Activated naive CD8-positive, alpha-beta T cell treated with anti-CD3 and anti-CD28 coated beads for 36 hours (primary cell): ENCODE measurements at regions not wholly inside any gene's neighbourhood (a gene's known extent, or its start where the extent isn't known, plus 50 kb on each side); places are given as distances from the start of the nearest gene placed in this dataset.

Source experiments
- DNase-seq: peaks from one replicate; pipeline ENCODE4 v3.0.0; 2021
- H3K27ac Mint-ChIP-seq: one replicate; pipeline ENCODE4 v1.8.0; 2022; ENCODE audit warnings: mild to moderate bottlenecking, moderate library complexity, mixed read lengths
- H3K27me3 Mint-ChIP-seq: one replicate; pipeline ENCODE4 v1.8.0; 2022; ENCODE audit warnings: mild to moderate bottlenecking, mixed read lengths
- H3K36me3 Mint-ChIP-seq: one replicate; pipeline ENCODE4 v1.8.0; 2021; ENCODE audit warnings: mild to moderate bottlenecking, mixed read lengths
- H3K4me1 Mint-ChIP-seq: one replicate; pipeline ENCODE4 v1.8.0; 2021; ENCODE audit warnings: mixed read lengths
- H3K4me3 Mint-ChIP-seq: one replicate; pipeline ENCODE4 v1.8.0; 2022; ENCODE audit warnings: mild to moderate bottlenecking, moderate library complexity, mixed read lengths
- H3K9me3 Mint-ChIP-seq: one replicate; pipeline ENCODE4 v1.8.0; 2022; ENCODE audit warnings: mixed read lengths

DNA sequence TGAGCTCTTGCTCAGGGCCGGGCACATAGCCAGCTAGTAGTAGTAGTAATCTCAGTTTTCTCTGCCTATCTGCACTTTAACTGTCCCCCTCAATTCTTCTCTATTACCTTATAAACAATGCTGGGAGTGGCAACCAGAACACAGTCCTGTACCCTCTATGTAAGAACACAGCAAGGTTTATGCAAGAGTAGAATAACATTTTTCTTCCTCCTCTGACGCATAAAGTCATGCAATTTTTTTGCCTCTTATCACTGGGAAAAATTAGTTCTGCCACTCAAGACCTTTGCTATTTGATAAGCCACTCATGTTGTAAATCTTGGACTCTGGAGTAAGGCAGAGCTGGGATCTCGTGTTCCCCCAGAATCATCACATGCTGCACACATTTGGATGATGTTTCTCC, 200.7 kb upstream of the SOX11 start:
- Mint-ChIP-seq H3K9me3 (peaks cover 1% of the 10 kb centered on the region), H3K4me1 (no peaks in the 10 kb centered on the region), H3K27me3 (peaks cover 3% of the 10 kb centered on the region), H3K36me3 (no peaks in the 10 kb centered on the region), H3K27ac (no peak overlapping the region), H3K4me3 (no peak overlapping the region)
- no peak for DNase-seq

DNA sequence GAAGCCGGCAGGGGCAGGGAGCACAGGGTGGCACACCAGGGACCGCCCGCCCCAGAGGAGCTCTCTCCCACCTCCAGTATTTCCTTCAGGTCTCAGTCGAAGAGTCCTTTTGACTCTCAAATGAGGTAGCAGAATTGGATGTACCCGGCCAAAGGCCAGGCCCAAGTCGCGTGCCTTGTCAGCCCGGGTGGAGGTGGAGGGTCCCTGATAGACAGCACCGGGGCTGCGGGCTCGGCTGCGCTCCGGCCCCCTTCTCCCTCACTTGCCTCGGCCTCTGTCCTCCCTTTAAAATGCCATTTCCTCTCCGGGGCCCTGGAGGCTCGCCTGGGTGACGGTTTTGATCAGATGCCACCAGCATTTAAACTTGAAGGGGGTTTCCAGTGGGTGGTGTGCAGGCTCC, 198.9 kb upstream of the SOX11 start:
- Mint-ChIP-seq H3K27ac (no peak overlapping the region), H3K36me3 (no peaks in the 10 kb centered on the region), H3K4me3 (no peak overlapping the region), H3K9me3 (no peaks in the 10 kb centered on the region), H3K4me1 (no peaks in the 10 kb centered on the region), H3K27me3 (no peaks in the 10 kb centered on the region)
- no peak for DNase-seq

- no peaks in the 10 kb centered on the region for H3K27me3 Mint-ChIP-seq
- H3K27ac Mint-ChIP-seq = no peak overlapping the region
- H3K36me3 Mint-ChIP-seq = no peaks in the 10 kb centered on the region
- H3K4me1 Mint-ChIP-seq = no peaks in the 10 kb centered on the region
- H3K9me3 Mint-ChIP-seq = no peaks in the 10 kb centered on the region
- H3K4me3 Mint-ChIP-seq = no peak overlapping the region
- no peak for DNase-seq
Measured at GRCh38 chr2:5494212-5494611, 198.0 kb upstream of the SOX11 start.

GRCh38 chr2:5495586-5495985, 196.6 kb upstream of the SOX11 start:
- Mint-ChIP-seq H3K4me3 (no peak overlapping the region), H3K9me3 (no peaks in the 10 kb centered on the region), H3K27ac (no peak overlapping the region), H3K4me1 (no peaks in the 10 kb centered on the region), H3K36me3 (no peaks in the 10 kb centered on the region), H3K27me3 (no peaks in the 10 kb centered on the region)
- DNase-seq = no peak

GRCh38 chr2:5497874-5498273, 194.3 kb upstream of the SOX11 start:
- Mint-ChIP-seq H3K27ac (no peak overlapping the region), H3K4me1 (no peaks in the 10 kb centered on the region), H3K27me3 (no peaks in the 10 kb centered on the region), H3K36me3 (no peaks in the 10 kb centered on the region), H3K9me3 (no peaks in the 10 kb centered on the region), H3K4me3 (no peak overlapping the region)
- DNase-seq = no peak

DNA sequence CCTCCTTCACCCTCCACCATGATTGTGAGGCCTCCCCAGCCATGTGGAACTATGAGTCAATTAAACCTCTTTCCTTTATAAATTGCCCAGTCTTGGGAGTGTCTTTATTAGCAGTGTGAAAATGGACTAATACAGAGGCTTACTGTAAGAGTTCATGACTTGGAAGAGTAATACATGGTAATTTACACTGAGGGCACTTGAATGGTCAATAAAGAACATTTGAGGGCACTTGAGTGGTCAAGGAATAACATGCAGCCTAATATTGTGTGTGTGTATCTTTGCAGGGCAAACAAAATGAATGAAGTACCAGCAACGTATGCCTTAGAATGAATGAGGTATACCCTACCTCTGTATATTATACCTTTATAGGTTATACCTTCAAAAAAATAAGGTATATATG, 190.4 kb upstream of the SOX11 start:
- Mint-ChIP-seq H3K4me3 (no peak overlapping the region), H3K36me3 (no peaks in the 10 kb centered on the region), H3K9me3 (no peaks in the 10 kb centered on the region), H3K27ac (no peak overlapping the region), H3K27me3 (no peaks in the 10 kb centered on the region), H3K4me1 (no peaks in the 10 kb centered on the region)
- no peak for DNase-seq

DNA sequence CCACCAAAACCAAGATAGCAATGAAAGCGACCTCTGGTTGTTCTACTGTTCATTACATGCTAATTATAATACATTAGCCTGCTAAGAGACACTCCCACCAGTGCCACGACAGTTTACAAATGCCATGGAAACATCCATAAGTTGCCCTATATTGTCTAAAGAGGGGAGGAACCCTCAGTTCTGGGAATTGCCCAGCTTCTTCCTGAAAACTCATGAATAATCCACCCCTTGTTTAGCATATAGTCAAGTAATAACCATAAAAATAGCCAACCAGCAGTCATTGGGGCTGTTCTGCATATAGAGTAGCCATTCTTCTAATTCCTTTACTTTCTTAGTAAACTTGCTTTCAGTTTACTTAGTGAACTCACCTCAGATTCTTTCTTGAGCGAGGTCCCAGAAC, 189.8 kb upstream of the SOX11 start:
- no peaks in the 10 kb centered on the region for H3K9me3 Mint-ChIP-seq
- H3K27ac Mint-ChIP-seq = no peak overlapping the region
- H3K4me3 Mint-ChIP-seq = no peak overlapping the region
- H3K36me3 Mint-ChIP-seq = no peaks in the 10 kb centered on the region
- H3K4me1 Mint-ChIP-seq = no peaks in the 10 kb centered on the region
- DNase-seq = no peak
- no peaks in the 10 kb centered on the region for H3K27me3 Mint-ChIP-seq

DNA sequence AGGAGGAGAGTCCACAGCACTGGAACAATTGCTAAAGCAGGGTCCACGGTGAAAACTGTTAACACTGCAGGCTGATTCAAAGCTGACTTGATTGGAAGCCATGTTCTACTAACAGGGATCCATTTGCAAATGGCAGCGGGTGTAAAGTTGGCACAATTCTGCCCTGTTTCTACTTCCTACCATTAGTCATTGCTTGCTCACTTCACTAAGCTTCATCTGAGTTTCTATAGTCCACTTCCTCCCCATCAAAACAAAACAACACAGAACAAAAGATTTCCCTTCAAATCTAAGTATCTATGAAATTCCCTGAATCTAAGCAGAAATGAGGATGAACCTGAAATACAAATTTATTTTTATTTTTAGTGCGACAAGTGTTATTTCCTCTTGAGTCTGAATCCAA, 187.4 kb upstream of the SOX11 start:
- H3K4me3 Mint-ChIP-seq = no peak overlapping the region
- no peak for DNase-seq
- H3K27me3 Mint-ChIP-seq = no peaks in the 10 kb centered on the region
- H3K4me1 Mint-ChIP-seq = no peaks in the 10 kb centered on the region
- H3K27ac Mint-ChIP-seq = no peak overlapping the region
- no peaks in the 10 kb centered on the region for H3K9me3 Mint-ChIP-seq
- H3K36me3 Mint-ChIP-seq = no peaks in the 10 kb centered on the region

- Mint-ChIP-seq H3K36me3 (no peaks in the 10 kb centered on the region), H3K4me3 (no peak overlapping the region), H3K4me1 (no peaks in the 10 kb centered on the region), H3K9me3 (no peaks in the 10 kb centered on the region), H3K27ac (no peak overlapping the region), H3K27me3 (no peaks in the 10 kb centered on the region)
- no peak for DNase-seq
Measured at GRCh38 chr2:5507367-5507766, 184.8 kb upstream of the SOX11 start.

DNA sequence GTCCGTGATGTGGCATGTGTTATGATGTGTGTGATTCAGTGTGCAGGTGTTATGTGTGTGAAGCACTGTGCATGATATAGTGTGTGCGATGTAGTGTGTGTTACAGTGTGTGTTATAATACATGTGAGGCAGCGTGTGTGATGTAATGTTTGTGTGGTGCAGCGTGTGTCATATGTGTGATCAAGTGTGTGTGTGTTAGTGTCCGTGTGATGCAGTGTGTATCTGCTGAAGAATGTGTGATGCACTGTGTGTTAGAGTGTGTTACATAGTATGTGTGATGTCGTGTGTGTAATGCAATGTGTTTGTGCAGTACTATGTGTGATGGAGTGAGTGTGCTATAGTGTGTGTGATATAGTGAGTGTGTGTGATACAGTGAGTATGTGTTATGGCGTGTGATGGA, 182.8 kb upstream of the SOX11 start:
- H3K9me3 Mint-ChIP-seq = no peaks in the 10 kb centered on the region
- no peaks in the 10 kb centered on the region for H3K27me3 Mint-ChIP-seq
- no peak overlapping the region for H3K4me3 Mint-ChIP-seq
- no peak overlapping the region for H3K27ac Mint-ChIP-seq
- no peak for DNase-seq
- H3K36me3 Mint-ChIP-seq = no peaks in the 10 kb centered on the region
- H3K4me1 Mint-ChIP-seq = no peaks in the 10 kb centered on the region

DNA sequence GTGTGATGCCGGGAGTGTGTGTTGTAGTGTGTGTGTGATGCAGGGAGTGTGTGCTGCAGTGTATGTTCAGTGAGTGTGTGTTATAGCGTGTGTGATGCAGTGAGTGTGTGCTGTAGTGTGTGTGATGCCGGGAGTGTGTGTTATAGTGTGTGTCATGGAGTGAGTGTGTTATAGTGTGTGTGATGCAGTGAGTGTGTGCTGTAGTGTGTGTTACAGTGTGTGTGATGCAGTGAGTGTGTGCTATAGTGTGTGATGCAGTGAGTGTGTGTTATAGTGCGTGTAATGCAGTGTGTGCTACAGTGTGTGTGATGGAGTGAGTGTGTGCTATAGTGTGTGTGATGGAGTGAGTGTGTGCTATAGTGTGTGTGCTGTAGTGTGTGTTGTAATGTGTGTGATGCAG, 182.1 kb upstream of the SOX11 start:
- Mint-ChIP-seq H3K27ac (no peak overlapping the region), H3K9me3 (no peaks in the 10 kb centered on the region), H3K4me3 (no peak overlapping the region), H3K27me3 (no peaks in the 10 kb centered on the region), H3K4me1 (no peaks in the 10 kb centered on the region), H3K36me3 (no peaks in the 10 kb centered on the region)
- no peak for DNase-seq

- no peaks in the 10 kb centered on the region for H3K4me1 Mint-ChIP-seq
Measured at GRCh38 chr2:5515693-5516092, 176.5 kb upstream of the SOX11 start.

GRCh38 chr2:5519286-5519685, 172.9 kb upstream of the SOX11 start:
- Mint-ChIP-seq H3K27me3 (peaks cover 3% of the 10 kb centered on the region), H3K9me3 (no peaks in the 10 kb centered on the region), H3K4me1 (no peaks in the 10 kb centered on the region), H3K36me3 (no peaks in the 10 kb centered on the region), H3K4me3 (no peak overlapping the region), H3K27ac (no peak overlapping the region)
- no peak for DNase-seq

More at GRCh38 chr2:5515693-5516092, 176.5 kb upstream of the SOX11 start:
- H3K4me3 Mint-ChIP-seq = no peak overlapping the region
- H3K9me3 Mint-ChIP-seq = no peaks in the 10 kb centered on the region
- no peaks in the 10 kb centered on the region for H3K27me3 Mint-ChIP-seq
- DNase-seq = no peak
- no peaks in the 10 kb centered on the region for H3K36me3 Mint-ChIP-seq
- no peak overlapping the region for H3K27ac Mint-ChIP-seq

- Mint-ChIP-seq H3K27me3 (peaks cover 3% of the 10 kb centered on the region), H3K9me3 (no peaks in the 10 kb centered on the region), H3K4me1 (no peaks in the 10 kb centered on the region), H3K27ac (no peak overlapping the region), H3K4me3 (no peak overlapping the region), H3K36me3 (no peaks in the 10 kb centered on the region)
- no peak for DNase-seq
Measured at GRCh38 chr2:5520463-5520972, 171.7 kb upstream of the SOX11 start.

DNA sequence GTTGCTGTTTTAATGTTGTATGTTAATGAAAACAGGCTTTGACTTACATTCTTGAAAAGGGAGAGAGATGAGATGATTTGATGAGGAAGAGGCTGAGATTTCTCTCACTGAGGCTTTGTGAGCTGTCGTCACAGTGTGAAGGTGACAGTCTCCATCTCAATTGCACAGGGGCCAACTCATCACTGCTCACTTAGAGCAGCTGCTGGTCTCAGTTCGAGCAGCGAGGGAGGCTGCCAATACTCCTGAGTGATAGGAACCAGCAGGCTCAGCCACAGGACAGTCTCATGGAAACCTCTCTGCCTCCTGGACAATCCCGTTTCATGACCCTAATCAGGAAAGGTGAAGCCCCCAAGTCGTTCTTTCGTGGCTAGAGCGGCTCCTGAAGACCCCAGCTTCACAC, 170.7 kb upstream of the SOX11 start:
- H3K4me3 Mint-ChIP-seq = no peak overlapping the region
- H3K9me3 Mint-ChIP-seq = no peaks in the 10 kb centered on the region
- H3K27me3 Mint-ChIP-seq = peaks cover 3% of the 10 kb centered on the region
- H3K36me3 Mint-ChIP-seq = no peaks in the 10 kb centered on the region
- H3K4me1 Mint-ChIP-seq = no peaks in the 10 kb centered on the region
- DNase-seq = no peak
- no peak overlapping the region for H3K27ac Mint-ChIP-seq

GRCh38 chr2:5524551-5524950, 167.6 kb upstream of the SOX11 start:
- H3K4me3 Mint-ChIP-seq = no peak overlapping the region
- H3K27ac Mint-ChIP-seq = no peak overlapping the region
- peaks cover 3% of the 10 kb centered on the region for H3K27me3 Mint-ChIP-seq
- H3K4me1 Mint-ChIP-seq = no peaks in the 10 kb centered on the region
- H3K36me3 Mint-ChIP-seq = no peaks in the 10 kb centered on the region
- DNase-seq = no peak
- H3K9me3 Mint-ChIP-seq = no peaks in the 10 kb centered on the region

- no peaks in the 10 kb centered on the region for H3K4me1 Mint-ChIP-seq
- no peak for DNase-seq
- H3K36me3 Mint-ChIP-seq = no peaks in the 10 kb centered on the region
- H3K4me3 Mint-ChIP-seq = no peak overlapping the region
- H3K9me3 Mint-ChIP-seq = no peaks in the 10 kb centered on the region
- no peak overlapping the region for H3K27ac Mint-ChIP-seq
- H3K27me3 Mint-ChIP-seq = peaks cover 3% of the 10 kb centered on the region
Measured at GRCh38 chr2:5528706-5529105, 163.5 kb upstream of the SOX11 start.
